Endothelial cell of umbilical vein (primary cell): ENCODE measurements at regions not wholly inside any gene's neighbourhood (a gene's known extent, or its start where the extent isn't known, plus 50 kb on each side); places are given as distances from the start of the nearest gene placed in this dataset.

ENCODE experiments used
- BruUV-seq: library from RNA; stranded (reverse); fragments of 400-500 nt; replicated peaks from 2 replicates; lab custom pipeline; 2021; lab: Mats Ljungman, UMichigan
- CTCF ChIA-PET: fragments of 300-600, 350-600 bp; sonication (Branson Sonifier 250); formaldehyde crosslinking; loops from one replicate; lab custom pipeline; 2021; ENCODE audit warnings: antibody characterized with exemption, inconsistent platforms; lab: Charles Lee
- POLR2A ChIA-PET: fragments of 300-600, 350-600 bp; sonication (Branson Sonifier 250); formaldehyde crosslinking; loops from one replicate; lab custom pipeline; 2021; ENCODE audit warnings: antibody characterized with exemption, inconsistent platforms; lab: Charles Lee
- DNase-seq: peaks from one replicate; pipeline ENCODE4 v3.0.0-alpha.2; 2011; ENCODE audit warnings: low read depth, low spot score
- FAIRE-seq: peaks from 2 replicates; lab custom pipeline; 2011; peaks lifted over from hg19 to GRCh38; lab: Jason Lieb, UNC
- H2AFZ ChIP-seq: 2 replicates; pipeline ENCODE4 v1.6.0; 2012; ENCODE audit warnings: low read depth, low read length, control low read depth, inconsistent platforms
- H3K27ac ChIP-seq: 2 replicates; pipeline ENCODE4 v1.5.1; 2011; ENCODE audit warnings: low read depth, mild to moderate bottlenecking, control low read depth, low read length, moderate library complexity; ENCODE audit not compliant: insufficient read depth
- H3K27me3 ChIP-seq, 2 experiments: 2 replicates each; pipeline versions ENCODE4 v1.6.0 to v1.6.1; 2011; ENCODE audit warnings: low read length in 2 of 2, mixed read lengths in 1 of 2; ENCODE audit not compliant: control insufficient read depth in 2 of 2, insufficient read depth in 2 of 2
- H3K36me3 ChIP-seq, 2 experiments: 2 replicates in 1 of 2; 3 replicates in 1 of 2; pipeline ENCODE4 v1.5.1; 2011; ENCODE audit warnings: low read length in 2 of 2, mild to moderate bottlenecking in 1 of 2, moderate library complexity in 1 of 2; ENCODE audit not compliant: control insufficient read depth in 2 of 2, insufficient read depth in 2 of 2; ENCODE audit errors: extremely low read depth in 1 of 2
- H3K4me1 ChIP-seq: 3 replicates; pipeline ENCODE4 v1.5.1; 2011; ENCODE audit warnings: mild to moderate bottlenecking, low read length; ENCODE audit not compliant: control insufficient read depth, insufficient read depth; ENCODE audit errors: extremely low read depth
- H3K4me2 ChIP-seq: 2 replicates; pipeline ENCODE4 v1.6.1; 2011; ENCODE audit warnings: low read length, control low read depth, mixed read lengths; ENCODE audit not compliant: insufficient read depth
- H3K4me3 ChIP-seq, 3 experiments: fragments of 200-600 bp in 1 of 3; sonication (generic), shearing (Covaris generic) in 1 of 3; replicated peaks in 1 of 3; 2 replicates each; pipeline ENCODE4 v1.5.1; 2011 to 2016; ENCODE audit warnings: control low read depth in 3 of 3, low read length in 3 of 3, mild to moderate bottlenecking in 2 of 3, inconsistent platforms in 1 of 3, low read depth in 1 of 3, moderate library complexity in 1 of 3; ENCODE audit not compliant: insufficient read depth in 1 of 3
- H3K79me2 ChIP-seq: 2 replicates; pipeline ENCODE4 v1.6.0; 2012; ENCODE audit warnings: low read length, inconsistent platforms; ENCODE audit not compliant: control insufficient read depth, insufficient read depth
- H3K9ac ChIP-seq: replicated peaks from 2 replicates; pipeline ENCODE3; 2011; ENCODE audit warnings: low read length, control low read depth; ENCODE audit not compliant: insufficient read depth; ENCODE audit errors: extremely low read depth
- H3K9me1 ChIP-seq: replicated peaks from 3 replicates; pipeline ENCODE4 v1.6.0; 2011; ENCODE audit warnings: mild to moderate bottlenecking, low read length; ENCODE audit not compliant: control insufficient read depth, insufficient read depth; ENCODE audit errors: extremely low read depth
- H3K9me3 ChIP-seq: replicated peaks from 2 replicates; pipeline ENCODE4 v1.5.1; 2012; ENCODE audit warnings: low read length, inconsistent platforms; ENCODE audit not compliant: control insufficient read depth, insufficient read depth
- H4K20me1 ChIP-seq: replicated peaks from 2 replicates; pipeline ENCODE3; 2011; ENCODE audit warnings: mild to moderate bottlenecking, low read length; ENCODE audit not compliant: control insufficient read depth, insufficient read depth; ENCODE audit errors: extremely low read depth
- CTCF ChIP-seq, 2 donors: IDR thresholded peaks; 1 replicate in 1 of 2; 2 replicates in 1 of 2; pipeline ENCODE4 v1.5.1; 2011; ENCODE audit warnings: low read length in 2 of 2, mild to moderate bottlenecking in 2 of 2, moderate library complexity in 2 of 2, control low read depth in 1 of 2, inconsistent platforms in 1 of 2, low read depth in 1 of 2; ENCODE audit not compliant: insufficient read depth in 1 of 2; ENCODE audit errors: extremely low read depth in 1 of 2
- EZH2 ChIP-seq: IDR thresholded peaks from 2 replicates; pipeline ENCODE4 v1.6.1; 2012; ENCODE audit warnings: borderline replicate concordance, low read depth, mild to moderate bottlenecking, moderate library complexity, low read length, inconsistent platforms; ENCODE audit not compliant: severe bottlenecking
- FOS ChIP-seq: IDR thresholded peaks from 2 replicates; pipeline ENCODE4 v1.6.1; 2011; ENCODE audit warnings: mild to moderate bottlenecking, low read length, moderate library complexity, borderline replicate concordance; ENCODE audit not compliant: insufficient read depth
- GATA2 ChIP-seq: IDR thresholded peaks from 2 replicates; pipeline ENCODE4 v1.7.0; 2011; ENCODE audit warnings: low read depth, mild to moderate bottlenecking, moderate library complexity, mixed read lengths, low read length; ENCODE audit not compliant: insufficient read length, insufficient read depth
- JUN ChIP-seq: IDR thresholded peaks from 2 replicates; pipeline ENCODE4 v1.6.1; 2011; ENCODE audit warnings: borderline replicate concordance, low read depth; ENCODE audit not compliant: insufficient read length, insufficient read depth
- MAX ChIP-seq: IDR thresholded peaks from 2 replicates; pipeline ENCODE4 v1.6.1; 2011; ENCODE audit not compliant: insufficient read depth, insufficient read length
- MYC ChIP-seq: IDR thresholded peaks from one replicate; pipeline ENCODE4 v1.6.1; 2011; ENCODE audit warnings: mild to moderate bottlenecking, low read depth, low read length
- POLR2A ChIP-seq: IDR thresholded peaks from 2 replicates; pipeline ENCODE4 v1.6.1; 2012; ENCODE audit warnings: low read depth, mild to moderate bottlenecking, control low read depth, low read length
- POLR2AphosphoS5 ChIP-seq: IDR thresholded peaks from 2 replicates; pipeline ENCODE4 v1.6.1; 2012; ENCODE audit warnings: low read depth, mild to moderate bottlenecking, control low read depth, low read length, moderate library complexity; ENCODE audit not compliant: insufficient read depth
- dilution Hi-C: fragments of 300-500 bp; cut with MboI; formaldehyde crosslinking; loops from one replicate; pipeline ENCODE4 v1.15.0; 2019; ENCODE audit warnings: low sequenced_read_pairs; ENCODE audit not compliant: extremely low pct_ligation_motif_present
- intact Hi-C: fragments of 100-400 bp; cut with micrococcal nuclease; formaldehyde crosslinking; loops from one replicate; pipeline ENCODE4 v1.10.0; 2022

- Histone ChIP-seq H3K36me3 (no peaks in the 10 kb centered on the region), H3K4me1 (no peaks in the 10 kb centered on the region), H3K9me3 (no peaks in the 10 kb centered on the region), H3K27me3 (peaks cover 7 to 26% of the 10 kb centered on the region in 2 experiments), H2AFZ (no peak overlapping the region), H3K27ac (no peak overlapping the region), H3K9ac (no peak overlapping the region), H4K20me1 (no peaks in the 10 kb centered on the region), H3K9me1 (no peaks in the 10 kb centered on the region), H3K4me2 (no peak overlapping the region), H3K4me3 (no peak overlapping the region), H3K79me2 (no peaks in the 10 kb centered on the region)
- POLR2A ChIA-PET: no interaction called here
- no peak for TF ChIP-seq MYC
- no peak for TF ChIP-seq JUN
- DNase-seq (no peak), FAIRE-seq (no peak)
- intact Hi-C loops: no loop called here
- dilution Hi-C loops: no loop called here
- CTCF ChIA-PET: interaction anchor here (0.9 kb wide), 1 partner anchor 9 kb away, joined by 4 read pairs; no protein-coding TSS in a partner anchor
- BruUV-seq: no TSS peak
These were observed 123.4 kb upstream of the FOXD3 start for GRCh38 chr1:63198871-63199394.

- ChIA-PET POLR2A (no interaction called here), CTCF (no interaction called here)
- intact Hi-C loops (no loop called here), dilution Hi-C loops (no loop called here)
- no peaks in the 10 kb centered on the region for H3K4me1 ChIP-seq
- FAIRE-seq (no peak), DNase-seq (no peak)
- no peak overlapping the region for H3K27ac ChIP-seq
- no peaks in the 10 kb centered on the region for H3K79me2 ChIP-seq
- H2AFZ ChIP-seq: no peak overlapping the region
- no peak overlapping the region for H3K4me3 ChIP-seq
- H3K9me1 ChIP-seq: no peaks in the 10 kb centered on the region
- H3K9ac ChIP-seq: no peak overlapping the region
- no peaks in the 10 kb centered on the region for H3K36me3 ChIP-seq
- H3K27me3 ChIP-seq: peaks cover 7 to 26% of the 10 kb centered on the region in 2 experiments
- H3K4me2 ChIP-seq: no peak overlapping the region
- BruUV-seq: no TSS peak
- no peaks in the 10 kb centered on the region for H4K20me1 ChIP-seq
- TF ChIP-seq EZH2 (no peak), CTCF (IDR thresholded peaks at IDR 0.05; ENCODE audit: extremely low read depth in 1 of 2, insufficient read depth in 1 of 2, low read depth in 1 of 2, low read length in 2 of 2) (no peak), JUN (no peak), MAX (no peak), POLR2AphosphoS5 (no peak), FOS (no peak), POLR2A (no peak), MYC (no peak), GATA2 (no peak)
- H3K9me3 ChIP-seq: no peaks in the 10 kb centered on the region
These were observed 122.5 kb upstream of the FOXD3 start for GRCh38 chr1:63199706-63200335.
